IMR-90 (cell line): ENCODE measurements at regions not wholly inside any gene's neighbourhood (a gene's known extent, or its start where the extent isn't known, plus 50 kb on each side); places are given as distances from the start of the nearest gene placed in this dataset. TPM values are rescaled to one million over a fixed set of nuclear protein-coding genes. Genes with fewer than 3 reads are reported as not detected.

Source experiments
- microRNA-seq, 2 experiments: library from miRNA; stranded (forward) in 1 of 2; unstranded in 1 of 2; fragments of 10-50 nt in 1 of 2; fragments of <30 nt in 1 of 2; gene quantifications in 1 of 2; microRNA quantifications in 1 of 2; one replicate each; pipeline versions ENCODE3 to v1.1.0; 2013 to 2020; ENCODE audit not compliant: insufficient read depth in 1 of 2, insufficient read length in 1 of 2, unreplicated experiment in 1 of 2
- small RNA-seq, 5 experiments: library from RNA; depleted of rRNA; stranded (forward); fragments of <200 nt; gene quantifications; one replicate each; pipeline ENCODE3, GENCODE V24; 2012

Small RNA genes lying in the stretch of these regions (microRNA-seq; reads per million reads assigned to microRNA genes)
- gene AC083904.1 (ENCODE audit: insufficient read depth, insufficient read length) (not detected), gene RNU6-4P (ENCODE audit: insufficient read depth, insufficient read length) (not detected)

Small RNA genes lying in the stretch of these regions (small RNA-seq; reads per million reads assigned to genes)
- 0 reads per million in 5 experiments for gene AC083904.1
- gene RNU6-4P, result 6.7 to 316 (median 10.6) reads per million in 5 experiments
